VCaP (cell line): ENCODE measurements at regions not wholly inside any gene's neighbourhood (a gene's known extent, or its start where the extent isn't known, plus 50 kb on each side); places are given as distances from the start of the nearest gene placed in this dataset.

Experiments
- H3K27ac ChIP-seq: fragments of 450-650 bp; 2 replicates; pipeline ENCODE4 v1.5.1; 2017
- CTCF ChIP-seq: fragments of 450-650 bp; conservative IDR thresholded peaks from 2 replicates; pipeline ENCODE4 v1.5.1; 2017; ENCODE audit warnings: mild to moderate bottlenecking, moderate library complexity

- no peak for TF ChIP-seq CTCF
These were observed 236.9 kb downstream of the USP25 start for GRCh38 chr21:15966651-15967050.

GRCh38 chr21:15967661-15968060, 237.9 kb downstream of the USP25 start:
- no peak overlapping the region for H3K27ac ChIP-seq
- no peak for TF ChIP-seq CTCF

More at GRCh38 chr21:15966651-15967050, 236.9 kb downstream of the USP25 start:
- no peak overlapping the region for H3K27ac ChIP-seq

DNA sequence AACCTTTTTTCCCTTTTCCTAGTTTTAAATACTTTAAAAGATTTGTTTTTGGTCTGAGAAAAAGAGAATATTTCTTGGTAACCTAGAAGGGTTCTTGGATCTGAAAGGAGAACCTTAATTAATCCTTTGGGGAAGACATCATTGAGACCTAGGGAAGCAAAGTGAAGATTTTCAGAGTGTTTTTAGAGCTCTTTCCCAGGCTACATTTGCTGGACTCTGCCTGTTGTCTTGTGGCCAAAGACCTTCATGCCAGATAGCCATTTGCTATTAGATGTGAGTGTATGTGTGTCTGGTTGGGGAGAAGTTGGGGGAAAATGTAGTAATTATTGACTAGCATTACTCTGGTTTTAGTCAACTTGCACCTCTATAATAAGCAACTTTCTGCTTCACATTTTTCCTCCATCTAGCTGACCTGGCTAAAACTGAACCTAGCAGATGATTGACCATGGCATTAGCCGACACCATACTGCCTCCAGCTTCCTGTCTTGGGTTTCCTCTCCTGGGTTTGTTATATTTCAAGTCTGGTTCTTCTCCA, 239.1 kb downstream of the USP25 start:
- H3K27ac ChIP-seq = no peak overlapping the region
- TF ChIP-seq CTCF = no peak

DNA sequence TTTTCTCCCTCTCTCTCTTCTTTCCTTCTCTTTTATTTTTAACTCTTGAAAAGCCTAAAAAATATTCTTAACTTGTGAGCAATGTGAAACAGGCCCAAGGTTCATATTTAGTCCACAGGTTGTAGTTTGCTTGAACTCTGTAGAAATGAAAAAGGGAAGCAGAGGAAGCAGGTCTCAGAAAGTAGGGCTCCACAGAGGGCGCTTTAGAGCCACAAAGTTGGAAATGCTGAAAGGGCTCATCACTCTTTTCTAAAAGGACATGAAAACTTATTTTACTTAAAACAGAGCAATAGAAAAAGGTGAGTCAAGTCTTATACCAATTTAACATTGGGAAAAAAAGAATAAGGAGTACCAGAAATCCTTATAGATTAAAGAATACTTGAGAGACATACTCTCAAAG, 247.0 kb downstream of the USP25 start:
- H3K27ac ChIP-seq = peak overlapping the region; percentile 83; the same call in 1 of the 2 replicates
- no peak; the same call in 1 of the 2 replicates for TF ChIP-seq CTCF

GRCh38 chr21:15978215-15978738, 248.5 kb downstream of the USP25 start:
- peak overlapping the region; percentile 83 for H3K27ac ChIP-seq

DNA sequence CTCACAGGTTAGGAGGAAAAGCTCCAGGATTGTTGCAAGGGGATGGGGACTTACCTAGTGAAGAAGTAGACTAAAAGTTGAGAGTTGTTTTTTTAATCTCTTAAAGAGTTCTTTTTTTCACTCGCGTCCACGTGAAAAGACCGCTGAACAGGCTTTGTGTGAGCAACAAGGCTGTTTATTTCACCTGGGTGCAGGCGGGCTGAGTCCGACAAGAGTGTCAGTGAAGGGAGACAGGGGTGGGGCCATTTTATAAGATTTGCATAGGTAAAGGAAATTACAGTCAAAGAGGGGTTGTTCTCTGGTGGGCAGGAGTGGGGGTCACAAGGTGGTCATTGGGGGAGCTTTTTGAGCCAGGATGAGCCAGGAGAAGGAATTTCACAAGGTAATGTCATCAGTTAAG, 249.7 kb downstream of the USP25 start:
- H3K27ac ChIP-seq = peak overlapping the region; percentile 83; the same call in 1 of the 2 replicates

More at GRCh38 chr21:15978215-15978738, 248.5 kb downstream of the USP25 start:
- TF ChIP-seq CTCF = no peak

DNA sequence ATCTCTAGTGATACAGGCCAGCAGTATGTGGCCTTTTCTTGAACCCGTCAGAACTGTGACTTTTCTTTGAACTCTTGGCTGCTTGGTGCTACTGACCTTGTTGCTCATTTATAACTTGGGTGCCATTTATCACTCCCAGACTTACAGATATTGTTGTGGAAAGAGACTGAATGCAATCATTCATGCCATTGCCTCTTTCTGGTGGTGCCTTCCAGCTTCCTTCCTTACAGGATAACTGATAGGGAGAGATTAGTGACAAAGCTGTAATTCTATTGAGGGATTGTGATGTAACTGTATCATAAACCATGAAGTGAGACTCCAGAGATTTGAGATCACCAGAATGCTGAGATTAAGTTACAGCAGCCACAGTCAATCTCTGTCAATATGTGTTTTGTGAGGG, 256.5 kb downstream of the USP25 start:
- no peak for TF ChIP-seq CTCF
- H3K27ac ChIP-seq = no peak overlapping the region

- no peak overlapping the region for H3K27ac ChIP-seq
- TF ChIP-seq CTCF = no peak
These were observed 262.4 kb downstream of the USP25 start for GRCh38 chr21:15992171-15992570.
